NCI-H1092 (cell line): ENCODE measurements at regions not wholly inside any gene's neighbourhood (a gene's known extent, or its start where the extent isn't known, plus 50 kb on each side); places are given as distances from the start of the nearest gene placed in this dataset.
"Not testable (repeated sequence)": the region's sequence is repeated elsewhere in the genome, so short reads cannot be mapped to it uniquely, and the experiment has no call there.

ENCODE experiments used
- DNase-seq: peaks from one replicate; lab custom pipeline; 2025; lab: John Stamatoyannopoulos, UW

GRCh38 chr10:28991333-28992270 is 297.3 kb upstream of the LYZL1 start:
- peak; percentile 37 for DNase-seq

DNA sequence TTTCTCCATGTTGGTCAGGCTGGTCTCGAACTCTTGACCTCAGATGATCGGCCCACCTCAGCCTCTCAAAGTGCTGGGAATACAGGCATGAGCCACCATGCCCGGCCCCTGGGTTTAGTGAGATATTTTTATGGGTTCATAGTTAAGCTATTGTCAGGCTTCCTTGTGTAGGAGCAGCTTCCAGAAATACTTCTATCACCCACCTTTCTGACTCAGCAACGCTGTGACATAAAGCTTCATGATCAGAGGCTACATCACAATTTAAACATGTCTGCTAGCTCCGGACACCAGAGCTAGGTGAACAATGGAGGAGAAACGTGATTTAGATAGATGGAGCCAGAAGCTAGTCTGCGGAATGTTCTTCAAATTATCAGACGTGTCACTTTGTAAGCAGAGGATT is 295.8 kb upstream of the LYZL1 start:
- no peak for DNase-seq

GRCh38 chr10:28993861-28994260 is 295.0 kb upstream of the LYZL1 start:
- no peak for DNase-seq

DNA sequence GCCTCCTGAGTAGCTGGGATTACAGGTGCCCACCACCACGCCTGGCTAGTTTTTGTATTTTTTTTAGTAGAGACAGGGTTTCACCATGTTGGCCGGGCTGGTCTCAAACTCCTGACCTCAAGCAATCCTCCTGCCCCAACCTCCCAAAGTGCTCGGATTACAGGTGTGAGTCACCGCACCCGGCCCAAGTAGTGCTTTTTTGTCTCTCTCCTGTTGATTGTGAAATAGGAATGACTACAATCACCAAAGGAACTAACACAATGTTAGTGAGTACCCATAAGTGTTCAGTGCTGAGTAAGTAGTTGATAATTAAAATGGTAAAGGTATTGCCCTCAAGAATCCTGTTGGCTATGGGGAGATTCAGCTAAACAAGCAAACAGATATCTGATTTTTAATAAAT is 294.1 kb upstream of the LYZL1 start:
- DNase-seq: not testable (repeated sequence)

DNA sequence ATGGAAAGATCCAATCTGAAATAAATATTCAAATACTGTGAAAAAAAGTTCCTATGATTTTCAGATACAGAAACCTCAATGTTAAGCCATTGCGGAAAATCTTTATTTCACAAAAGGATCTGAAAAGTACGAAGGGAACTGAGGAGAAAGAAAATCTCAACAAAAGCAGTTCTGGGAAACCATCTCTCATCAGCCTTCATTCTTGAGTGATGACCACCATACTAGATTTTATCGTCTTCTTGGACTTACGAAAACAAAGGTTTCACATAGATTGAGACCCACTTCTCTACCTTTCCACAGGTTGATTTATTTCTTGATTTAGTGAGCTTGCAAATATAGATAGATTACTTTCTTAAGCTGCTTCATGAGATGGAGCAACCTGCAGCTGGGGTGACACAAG is 293.4 kb upstream of the LYZL1 start:
- DNase-seq: no peak

GRCh38 chr10:28996345-28996744 is 292.5 kb upstream of the LYZL1 start:
- DNase-seq: no peak

- DNase-seq: no peak
Observed at GRCh38 chr10:28996947-28997551, 291.8 kb upstream of the LYZL1 start.

DNA sequence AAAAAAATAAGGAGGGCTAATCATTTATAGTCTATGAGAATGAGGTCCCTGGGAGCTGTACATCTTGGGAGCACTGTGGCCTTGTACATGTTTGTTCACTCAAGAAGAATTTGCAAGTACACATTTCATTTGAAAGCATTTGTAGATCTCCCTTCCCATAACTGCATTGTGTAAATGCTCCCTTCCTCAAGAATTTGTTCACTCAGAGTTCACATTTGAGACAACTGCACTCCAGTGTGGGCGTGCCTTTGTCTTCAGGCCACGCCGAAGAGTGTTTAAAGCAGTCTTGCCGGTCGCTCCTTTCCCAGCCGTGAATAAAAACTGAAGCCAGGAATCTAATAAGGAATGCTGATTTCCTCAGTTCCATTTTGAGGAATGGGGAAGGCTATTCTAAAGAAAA is 291.1 kb upstream of the LYZL1 start:
- no peak for DNase-seq

DNA sequence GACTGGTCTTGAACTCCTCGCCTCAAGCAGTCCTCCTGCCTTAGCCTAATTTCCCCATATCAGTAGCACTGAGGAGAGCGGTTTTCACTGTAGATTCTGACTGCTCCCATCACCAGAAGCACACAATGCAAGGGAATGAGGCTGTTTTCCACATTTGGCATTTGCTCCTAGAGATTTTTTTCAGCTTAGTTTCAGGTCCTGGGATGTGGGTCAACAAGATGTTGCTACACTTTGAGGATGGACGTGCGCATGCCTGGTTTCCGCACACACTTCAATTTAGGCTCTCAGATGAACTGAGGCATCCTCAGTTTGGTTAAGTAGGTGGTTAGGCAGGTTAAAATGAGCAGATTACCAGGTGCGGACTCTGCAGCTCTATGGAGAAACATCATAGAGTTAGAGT is 287.1 kb upstream of the LYZL1 start:
- no peak for DNase-seq

- not testable (repeated sequence) for DNase-seq
Observed at GRCh38 chr10:29003014-29003413, 285.9 kb upstream of the LYZL1 start.

- no peak for DNase-seq
Observed at GRCh38 chr10:29005988-29006387, 282.9 kb upstream of the LYZL1 start.

DNA sequence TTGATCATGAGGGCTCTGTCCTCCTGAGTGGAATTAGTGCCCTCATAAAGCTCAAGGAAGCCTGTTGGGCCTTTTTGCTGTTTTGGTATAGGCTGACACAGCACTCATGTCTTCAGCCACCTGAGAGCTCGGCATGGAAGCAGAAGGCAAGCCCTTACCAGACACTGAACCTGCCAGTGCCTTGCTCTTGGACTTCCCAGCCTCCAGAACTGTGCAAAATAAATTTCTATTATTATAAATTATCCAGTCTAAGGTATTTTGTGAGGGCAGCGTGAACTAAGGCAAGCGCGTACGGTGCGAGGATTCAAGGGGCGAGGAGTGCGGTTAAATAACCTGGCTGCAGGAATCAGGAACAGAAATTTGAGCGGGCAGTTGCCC is 281.5 kb upstream of the LYZL1 start:
- no peak for DNase-seq

DNA sequence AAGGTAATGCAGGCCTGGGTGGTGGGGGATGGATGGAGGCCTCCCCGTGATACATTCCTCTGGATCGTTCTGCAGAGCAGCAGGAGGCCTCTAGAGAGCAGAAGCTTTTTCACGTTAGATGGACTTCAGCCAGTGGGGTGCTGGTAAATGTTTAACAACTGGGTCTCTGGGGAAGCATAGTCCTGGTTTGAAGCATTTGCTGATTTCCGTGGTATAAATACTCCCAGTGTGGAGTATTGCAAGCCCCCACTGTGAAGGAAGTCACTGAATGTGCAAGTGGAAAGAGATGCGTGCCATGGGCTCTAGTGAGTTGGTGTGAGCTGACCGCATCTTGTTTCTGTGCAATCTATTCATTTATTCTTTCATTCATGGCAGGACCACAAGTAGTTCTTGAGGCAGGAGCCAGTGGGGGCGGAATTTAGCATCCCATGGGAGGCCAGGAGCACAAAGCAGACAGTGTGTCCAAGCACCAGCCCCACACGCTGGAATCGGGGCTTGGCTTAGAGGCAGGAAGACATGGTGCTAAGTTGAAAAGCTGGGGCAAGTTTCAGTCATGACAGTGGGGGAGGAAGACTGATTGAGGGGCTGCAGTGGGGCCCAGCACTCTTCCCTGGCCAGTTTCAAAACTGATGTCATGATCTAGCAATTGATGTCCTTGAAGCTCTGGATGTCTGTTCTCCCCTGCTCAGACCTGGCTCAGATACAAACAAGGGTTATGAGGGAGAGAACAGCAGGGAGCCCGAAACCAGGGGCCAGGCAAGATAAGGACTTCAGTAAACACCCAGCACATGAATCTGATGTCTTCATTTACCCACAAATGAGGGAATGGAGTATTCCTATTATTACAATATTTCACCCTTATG is 280.9 kb upstream of the LYZL1 start:
- DNase-seq: no peak

DNA sequence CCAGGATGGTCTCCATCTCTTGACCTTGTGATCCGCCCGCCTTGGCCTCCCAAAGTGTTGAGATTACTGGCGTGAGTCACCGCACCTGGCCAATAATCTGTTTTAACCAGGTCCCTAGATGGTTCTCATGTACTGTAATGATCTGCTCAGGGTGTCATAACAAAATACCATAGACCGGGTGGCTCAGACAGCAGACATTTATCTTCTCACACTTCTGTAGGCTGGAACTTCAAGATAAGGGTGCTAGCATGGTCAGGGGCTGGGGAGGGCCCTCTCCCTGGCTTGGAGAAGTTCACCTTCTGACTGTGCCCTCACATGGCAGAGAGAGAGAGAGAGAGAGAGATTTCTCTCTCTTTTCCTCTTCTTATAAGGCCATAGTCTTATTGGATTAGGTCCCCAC is 279.4 kb upstream of the LYZL1 start:
- DNase-seq: no peak

GRCh38 chr10:29011516-29011915 is 277.4 kb upstream of the LYZL1 start:
- no peak for DNase-seq

- no peak for DNase-seq
Observed at GRCh38 chr10:29012926-29013554, 275.8 kb upstream of the LYZL1 start.

- no peak for DNase-seq
Observed at GRCh38 chr10:29021591-29021990, 267.3 kb upstream of the LYZL1 start.

DNA sequence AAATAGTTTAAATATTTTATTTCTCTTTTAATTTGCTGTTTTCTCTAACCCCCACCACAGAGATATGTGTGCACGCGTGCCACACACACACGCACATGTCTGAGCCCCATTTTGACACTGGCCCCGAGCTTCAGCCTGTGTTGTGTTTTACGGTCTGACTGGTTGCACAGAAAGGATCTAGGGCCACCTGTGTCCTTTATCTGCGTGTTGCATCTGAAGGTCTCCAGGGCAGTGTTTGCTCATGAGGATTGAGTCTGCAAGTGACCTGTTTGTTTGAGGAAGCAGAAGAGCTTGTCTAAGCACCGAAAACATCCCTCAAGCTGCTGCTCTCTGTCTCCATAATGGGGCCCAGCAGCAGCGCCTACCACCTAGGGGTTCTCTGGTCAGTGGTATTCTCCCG is 266.4 kb upstream of the LYZL1 start:
- peak; percentile 18 for DNase-seq

- DNase-seq: no peak
Observed at GRCh38 chr10:29023678-29024077, 265.2 kb upstream of the LYZL1 start.

DNA sequence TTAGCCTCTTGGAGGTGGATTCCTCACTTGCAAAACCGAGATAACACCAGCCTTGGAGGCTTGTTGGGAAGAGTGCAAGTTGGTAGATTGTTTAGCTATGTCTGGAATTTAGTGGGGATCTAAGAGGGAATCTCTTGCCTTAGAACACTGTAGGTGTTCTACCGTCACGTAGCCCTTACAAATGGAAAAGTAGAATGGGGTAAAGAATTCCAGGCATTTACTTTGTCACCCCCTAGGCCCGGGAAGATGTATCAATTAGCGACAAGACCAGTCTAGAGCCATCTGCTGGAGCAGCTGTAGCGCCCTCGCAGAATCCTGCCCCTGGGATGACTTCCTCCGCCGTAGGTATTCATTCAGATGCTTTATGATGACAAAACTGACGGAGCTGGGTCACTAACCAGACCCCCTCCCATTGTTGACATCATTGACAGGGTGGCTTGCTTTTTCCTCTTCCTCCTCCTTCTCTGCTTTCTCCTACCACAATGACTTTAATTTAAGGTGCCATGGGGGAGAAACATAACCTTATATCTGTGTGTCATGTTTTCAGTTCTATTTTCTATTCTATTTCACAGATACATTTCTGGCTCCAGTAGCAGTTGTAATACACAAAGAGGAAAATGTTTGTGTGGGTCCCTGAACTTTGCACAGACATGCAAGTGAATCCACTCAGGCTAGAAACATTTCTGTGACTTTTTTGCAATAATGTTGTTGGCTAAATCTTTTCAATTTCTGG is 262.6 kb upstream of the LYZL1 start:
- DNase-seq: no peak

DNA sequence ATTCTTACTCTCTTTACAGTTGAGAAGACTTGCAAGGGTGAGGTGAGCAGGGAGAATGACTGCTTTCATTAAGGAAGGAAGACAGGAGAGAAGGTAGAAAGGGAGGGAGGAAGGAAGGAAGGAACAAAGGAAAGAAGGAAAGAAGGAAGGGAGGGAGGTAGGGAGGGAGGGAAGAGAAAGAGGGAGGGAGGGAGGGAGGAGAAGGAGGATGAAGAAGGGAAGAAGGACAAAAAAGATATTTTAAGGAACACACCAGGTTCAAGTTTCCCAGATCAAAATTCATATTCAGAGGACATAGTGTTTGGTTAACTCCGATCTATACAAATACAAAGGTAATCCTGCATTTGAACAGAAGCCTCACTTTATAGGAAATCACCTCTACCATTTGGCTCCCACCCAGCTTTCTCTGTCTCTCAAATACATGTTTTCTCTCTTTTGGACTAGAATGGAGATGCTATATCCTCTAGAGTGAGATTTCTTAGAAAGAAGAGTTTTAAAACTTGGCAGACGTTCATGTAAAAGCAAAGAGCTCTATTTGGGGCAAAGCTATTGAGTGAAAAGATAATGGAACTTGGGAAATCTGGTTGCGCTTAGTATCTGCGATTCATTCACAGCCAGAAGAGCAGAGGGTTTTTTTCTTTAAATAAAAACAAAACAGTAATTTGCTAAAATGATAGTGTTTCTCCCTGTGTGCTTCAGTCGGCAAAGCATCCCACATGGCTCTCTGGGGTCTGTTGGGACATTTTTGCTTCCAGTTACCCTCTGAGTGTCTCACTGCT is 261.9 kb upstream of the LYZL1 start:
- no peak for DNase-seq
